HG03097 (cell line): ENCODE measurements at regions not wholly inside any gene's neighbourhood (a gene's known extent, or its start where the extent isn't known, plus 50 kb on each side); places are given as distances from the start of the nearest gene placed in this dataset.

Source experiments
- ATAC-seq: cut with Tn5 transposase; IDR thresholded peaks from one replicate; pipeline ENCODE4 v1.9.1; 2021; ENCODE audit not compliant: unreplicated experiment, low FRiP score

- no peak for ATAC-seq
Measured at GRCh38 chr9:8262625-8263622, 463.3 kb upstream of the DMAC1 start.

- ATAC-seq, result no peak
Measured at GRCh38 chr9:8261737-8262136, 462.2 kb upstream of the DMAC1 start.

GRCh38 chr9:8259028-8259427 is 459.4 kb upstream of the DMAC1 start:
- ATAC-seq, result no peak

GRCh38 chr9:8256880-8257279 is 457.3 kb upstream of the DMAC1 start:
- no peak for ATAC-seq

- no peak for ATAC-seq
Measured at GRCh38 chr9:8255850-8256249, 456.3 kb upstream of the DMAC1 start.

GRCh38 chr9:8254541-8254940 is 455.0 kb upstream of the DMAC1 start:
- no peak for ATAC-seq

GRCh38 chr9:8252445-8252844 is 452.9 kb upstream of the DMAC1 start:
- no peak for ATAC-seq

- no peak for ATAC-seq
Measured at GRCh38 chr9:8251566-8251965, 452.0 kb upstream of the DMAC1 start.

- no peak for ATAC-seq
Measured at GRCh38 chr9:8244505-8245092, 445.0 kb upstream of the DMAC1 start.

- ATAC-seq, result no peak
Measured at GRCh38 chr9:8241201-8241600, 441.6 kb upstream of the DMAC1 start.

GRCh38 chr9:8237096-8237495 is 437.5 kb upstream of the DMAC1 start:
- no peak for ATAC-seq

GRCh38 chr9:8235489-8235888 is 435.9 kb upstream of the DMAC1 start:
- ATAC-seq, result no peak

GRCh38 chr9:8234316-8234715 is 434.7 kb upstream of the DMAC1 start:
- ATAC-seq, result no peak

- ATAC-seq, result no peak
Measured at GRCh38 chr9:8232726-8233125, 433.1 kb upstream of the DMAC1 start.

- no peak for ATAC-seq
Measured at GRCh38 chr9:8229226-8229625, 429.6 kb upstream of the DMAC1 start.

GRCh38 chr9:8224381-8224801 is 424.8 kb upstream of the DMAC1 start:
- no peak for ATAC-seq

- ATAC-seq, result no peak
Measured at GRCh38 chr9:8223861-8224260, 424.3 kb upstream of the DMAC1 start.

GRCh38 chr9:8221462-8221861 is 421.9 kb upstream of the DMAC1 start:
- ATAC-seq, result no peak

- no peak for ATAC-seq
Measured at GRCh38 chr9:8208465-8208864, 408.9 kb upstream of the DMAC1 start.

GRCh38 chr9:8207596-8207995 is 408.0 kb upstream of the DMAC1 start:
- no peak for ATAC-seq

- no peak for ATAC-seq
Measured at GRCh38 chr9:8206720-8207119, 407.1 kb upstream of the DMAC1 start.

- no peak for ATAC-seq
Measured at GRCh38 chr9:8205576-8205975, 406.0 kb upstream of the DMAC1 start.
